ENCODE measurements at regions not wholly inside any gene's neighbourhood (a gene's known extent, or its start where the extent isn't known, plus 50 kb on each side); places are given as distances from the start of the nearest gene placed in this dataset.

DNA sequence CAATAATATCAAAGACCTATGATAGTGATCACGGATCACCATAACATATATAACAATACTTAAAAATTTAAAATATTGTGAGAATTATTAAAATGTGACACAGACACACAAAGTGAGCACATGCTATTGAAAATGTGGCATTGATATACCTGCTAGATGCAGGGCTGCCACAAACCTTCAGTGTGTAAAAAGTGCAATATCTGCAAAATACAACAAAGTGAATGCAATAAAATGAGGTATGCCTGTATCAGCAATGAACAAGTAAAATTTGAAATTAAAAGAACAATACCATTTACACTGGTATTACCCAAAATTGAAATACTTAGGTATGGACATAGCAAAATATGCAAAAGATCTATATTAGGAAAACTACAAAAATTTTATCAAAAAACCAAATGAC is 1217.8 kb upstream of the PCDH20 start:
- DNase-seq (ENCODE audit: insufficient read length, low spot score) (no peak), FAIRE-seq (no peak)
- TF ChIP-seq, protein P1, sequence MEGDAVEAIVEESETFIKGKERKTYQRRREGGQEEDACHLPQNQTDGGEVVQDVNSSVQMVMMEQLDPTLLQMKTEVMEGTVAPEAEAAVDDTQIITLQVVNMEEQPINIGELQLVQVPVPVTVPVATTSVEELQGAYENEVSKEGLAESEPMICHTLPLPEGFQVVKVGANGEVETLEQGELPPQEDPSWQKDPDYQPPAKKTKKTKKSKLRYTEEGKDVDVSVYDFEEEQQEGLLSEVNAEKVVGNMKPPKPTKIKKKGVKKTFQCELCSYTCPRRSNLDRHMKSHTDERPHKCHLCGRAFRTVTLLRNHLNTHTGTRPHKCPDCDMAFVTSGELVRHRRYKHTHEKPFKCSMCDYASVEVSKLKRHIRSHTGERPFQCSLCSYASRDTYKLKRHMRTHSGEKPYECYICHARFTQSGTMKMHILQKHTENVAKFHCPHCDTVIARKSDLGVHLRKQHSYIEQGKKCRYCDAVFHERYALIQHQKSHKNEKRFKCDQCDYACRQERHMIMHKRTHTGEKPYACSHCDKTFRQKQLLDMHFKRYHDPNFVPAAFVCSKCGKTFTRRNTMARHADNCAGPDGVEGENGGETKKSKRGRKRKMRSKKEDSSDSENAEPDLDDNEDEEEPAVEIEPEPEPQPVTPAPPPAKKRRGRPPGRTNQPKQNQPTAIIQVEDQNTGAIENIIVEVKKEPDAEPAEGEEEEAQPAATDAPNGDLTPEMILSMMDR (IDR thresholded peaks at IDR 0.05; ENCODE audit: insufficient read depth, missing control alignments) = no peak

DNA sequence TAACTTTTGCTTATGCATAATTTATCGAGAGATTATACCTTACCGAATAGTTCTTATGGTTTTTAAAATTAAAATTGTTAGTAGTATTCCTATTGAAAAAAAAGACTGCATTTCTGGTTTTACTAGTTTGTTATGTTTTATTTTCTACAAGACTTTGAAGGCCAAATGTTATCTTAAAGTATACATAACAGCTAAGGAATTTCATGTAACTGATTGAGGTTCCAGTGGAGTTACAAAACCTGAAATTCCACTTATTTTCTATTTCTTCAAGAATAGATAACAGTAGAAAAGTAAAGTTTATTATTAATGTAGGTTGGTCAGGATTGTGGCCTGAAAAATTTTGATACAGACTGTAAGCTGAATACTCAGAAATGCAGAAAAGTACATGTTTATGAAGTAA is 1216.0 kb upstream of the PCDH20 start:
- TF ChIP-seq, protein P1 (IDR thresholded peaks at IDR 0.05; ENCODE audit: insufficient read depth, missing control alignments) = no peak
- no peak for FAIRE-seq
- no peak for DNase-seq (ENCODE audit: insufficient read length, low spot score)

DNA sequence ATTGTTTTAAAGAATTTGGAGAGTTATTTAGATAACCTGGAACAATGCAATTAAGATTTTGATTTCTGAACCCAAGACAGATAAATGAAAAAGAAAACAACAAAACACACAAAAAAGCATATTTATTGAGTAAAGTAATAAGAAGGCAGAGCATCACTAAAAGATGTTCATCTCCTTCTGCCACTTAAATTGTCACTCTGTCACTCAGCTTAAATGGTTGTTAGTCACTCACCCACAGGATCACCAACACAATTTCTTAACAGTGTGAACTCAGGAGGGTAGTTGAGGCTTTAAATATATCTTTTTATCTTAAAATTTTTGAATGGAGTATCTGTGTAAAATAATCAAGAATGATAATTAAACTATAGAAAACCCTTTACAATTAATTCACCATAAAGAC is 1215.5 kb upstream of the PCDH20 start:
- DNase-seq (ENCODE audit: insufficient read length, low spot score) (no peak), FAIRE-seq (no peak)
- TF ChIP-seq, protein P1 (IDR thresholded peaks at IDR 0.05; ENCODE audit: insufficient read depth, missing control alignments) = no peak

DNA sequence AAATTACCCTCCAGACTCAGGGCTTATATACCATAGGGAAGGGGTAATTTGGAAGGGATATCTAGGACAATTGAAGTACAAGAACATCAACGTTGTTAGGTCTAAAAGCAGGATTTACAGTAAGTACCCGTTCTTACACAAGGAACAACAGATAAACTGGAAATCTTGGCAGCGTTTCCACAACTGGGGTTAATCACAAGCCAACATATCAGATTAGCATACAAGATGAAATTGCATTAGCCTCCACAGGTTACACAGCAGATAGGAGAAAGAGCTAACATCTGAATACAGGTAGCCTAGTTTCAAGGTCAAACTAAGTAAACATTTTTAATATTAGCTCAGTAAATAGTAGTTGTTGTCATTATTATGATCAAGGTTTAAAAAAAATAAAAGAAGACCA is 1214.0 kb upstream of the PCDH20 start:
- DNase-seq (ENCODE audit: insufficient read length, low spot score) (no peak), FAIRE-seq (peak; percentile 16)
- TF ChIP-seq, protein P1 (IDR thresholded peaks at IDR 0.05; ENCODE audit: insufficient read depth, missing control alignments) = no peak

DNA sequence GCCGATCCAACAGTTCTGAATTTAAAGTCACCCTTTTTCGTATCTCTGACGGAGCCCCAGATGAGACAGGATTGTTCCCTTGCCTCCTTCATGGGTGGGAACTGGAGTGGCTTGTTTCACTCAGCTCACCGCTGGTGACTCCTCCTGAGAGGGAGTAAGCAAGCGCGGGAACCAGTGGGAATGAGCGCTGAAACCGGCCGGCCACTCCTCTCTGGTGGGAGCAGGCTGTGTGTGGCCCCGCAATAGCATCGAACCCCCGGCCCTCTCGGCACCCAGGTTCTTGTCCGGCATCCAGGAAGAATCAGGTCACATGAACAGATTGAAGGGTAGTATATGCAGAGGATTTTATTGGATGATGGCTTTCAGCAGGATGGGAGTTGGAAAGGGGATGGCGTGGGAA is 1211.6 kb upstream of the PCDH20 start:
- FAIRE-seq (no peak), DNase-seq (ENCODE audit: insufficient read length, low spot score) (no peak)
- TF ChIP-seq, protein P1 (IDR thresholded peaks at IDR 0.05; ENCODE audit: insufficient read depth, missing control alignments) = no peak

DNA sequence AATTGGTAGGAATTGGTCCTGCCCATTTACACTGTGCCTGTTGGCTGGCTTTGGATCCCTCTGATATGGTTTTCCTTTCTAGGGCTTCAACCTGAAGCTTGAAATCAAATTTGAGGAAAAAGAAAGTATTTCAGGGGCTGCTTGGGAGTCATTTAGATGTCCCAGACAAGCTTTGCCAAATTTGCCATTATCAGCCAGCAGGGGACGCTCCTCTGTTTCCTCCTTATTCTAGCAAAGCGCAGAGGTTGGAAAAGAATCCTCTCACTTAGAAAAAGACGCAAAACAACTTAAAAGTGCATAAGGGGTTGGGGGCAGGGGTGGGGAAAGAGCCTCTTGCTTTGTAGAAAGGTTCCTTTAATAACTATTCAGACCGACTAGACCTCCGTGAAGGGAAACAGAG is 1211.1 kb upstream of the PCDH20 start:
- no peak for FAIRE-seq
- no peak for DNase-seq (ENCODE audit: insufficient read length, low spot score)
- TF ChIP-seq, protein P1 (IDR thresholded peaks at IDR 0.05; ENCODE audit: insufficient read depth, missing control alignments) = no peak

DNA sequence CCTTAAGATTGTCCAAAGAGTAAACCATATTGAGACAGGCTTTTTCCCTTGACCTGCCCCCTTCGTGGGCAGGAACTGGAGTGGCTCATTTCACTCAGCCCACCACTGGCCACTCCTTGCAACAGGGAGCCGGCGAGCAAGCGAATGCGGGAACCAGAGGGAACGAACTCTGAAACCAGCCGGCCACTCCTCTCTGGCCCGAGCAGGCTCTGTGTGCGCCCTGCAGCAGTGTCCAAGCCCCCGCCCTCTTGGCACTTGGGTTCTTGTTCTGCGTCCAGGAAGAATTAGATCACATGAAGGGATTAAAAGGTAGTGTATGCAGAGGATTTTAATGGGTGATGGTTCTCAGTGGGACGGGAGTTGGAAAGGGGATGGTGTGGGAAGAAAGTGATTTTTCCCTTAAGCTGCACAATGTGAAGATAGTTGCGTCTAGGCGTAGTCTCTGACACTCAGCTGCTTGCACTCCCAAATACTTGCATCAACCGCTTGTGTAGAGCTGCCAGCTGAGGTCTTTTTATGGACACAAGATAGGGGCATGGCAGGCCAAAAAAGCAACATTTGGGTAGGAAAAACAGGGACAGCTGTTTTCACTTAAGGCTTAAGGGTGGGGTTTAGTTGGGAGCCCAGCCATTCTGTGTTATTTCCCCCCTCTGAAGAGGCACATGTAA is 1209.7 kb upstream of the PCDH20 start:
- DNase-seq (ENCODE audit: insufficient read length, low spot score) (no peak), FAIRE-seq (no peak)
- TF ChIP-seq, protein P1 (IDR thresholded peaks at IDR 0.05; ENCODE audit: insufficient read depth, missing control alignments) = no peak
